Lower leg skin (tissue), 4 donors: ENCODE measurements at regions not wholly inside any gene's neighbourhood (a gene's known extent, or its start where the extent isn't known, plus 50 kb on each side); places are given as distances from the start of the nearest gene placed in this dataset.

ENCODE experiments used
- DNase-seq, 2 donors: peaks; one replicate each; pipeline ENCODE4 v3.0.0-alpha.2; 2019; ENCODE audit warnings: low spot score in 2 of 2
- H3K4me3 ChIP-seq: fragments of 200-600 bp; sonication (generic); 2 replicates; pipeline ENCODE4 v1.5.1; 2017; ENCODE audit warnings: mild to moderate bottlenecking, low read depth; ENCODE audit not compliant: poor library complexity, severe bottlenecking
- POLR2A ChIP-seq, 2 donors: fragments of 450-650 bp; IDR thresholded peaks; one replicate each; pipeline ENCODE4 v1.6.1; 2016 to 2017; ENCODE audit warnings: antibody characterized with exemption in 2 of 2, mild to moderate bottlenecking in 1 of 2, moderate library complexity in 1 of 2
- WGBS, 2 donors: methylation state at CpG; one replicate each; pipeline ENCODE4 v1.1.5; 2018; 5-methylcytosine and 5-hydroxymethylcytosine counted together
- intact Hi-C: fragments of 100-400 bp; cut with DNase I; formaldehyde crosslinking; loops from one replicate; pipeline ENCODE4 v1.15.0; 2023; ENCODE audit warnings: low total_unique reads
- TF ChIP-seq, protein P1 (sequence below), 3 donors: fragments of 450-650 bp; IDR thresholded peaks; one replicate each; pipeline ENCODE4 v1.5.1; 2016; ENCODE audit warnings: antibody characterized with exemption in 3 of 3, mild to moderate bottlenecking in 3 of 3, moderate library complexity in 2 of 3

DNA sequence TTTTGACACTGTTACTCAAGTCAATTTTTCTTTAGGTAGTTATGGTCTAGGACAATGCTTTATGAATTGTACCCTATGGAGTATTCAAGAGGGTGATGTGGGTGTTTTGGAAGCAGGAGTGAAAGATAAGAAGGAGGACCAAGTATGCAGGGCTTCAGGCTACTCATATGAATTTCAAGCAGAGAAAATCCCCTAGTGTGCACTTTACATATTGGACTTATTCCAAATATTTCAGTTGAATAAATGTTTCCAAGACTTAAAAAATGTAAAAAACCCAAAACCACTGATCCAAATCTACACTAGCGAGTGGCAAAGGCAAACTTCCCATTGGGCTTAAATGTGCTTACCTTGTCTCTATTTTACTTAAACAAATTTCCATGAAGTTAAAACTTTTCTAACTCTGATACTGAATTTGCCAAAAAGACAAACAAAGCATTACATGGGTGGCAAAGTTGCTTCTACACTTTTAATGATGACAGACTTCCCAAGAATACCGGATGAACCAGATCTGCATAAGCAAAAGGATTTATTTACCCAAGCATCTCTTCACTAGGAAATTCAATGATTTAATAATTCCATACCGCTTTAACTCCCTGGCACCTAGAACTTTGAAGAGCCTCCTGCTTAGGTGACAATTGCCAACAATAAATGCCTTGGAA lies 1233.5 kb upstream of the NXPH2 start:
- DNase-seq: no peak
- WGBS, 2 donors: 40 to 44% methylated on average over 3 of the region's 3 CpGs
- intact Hi-C loops: no loop called here
- TF ChIP-seq, protein P1, sequence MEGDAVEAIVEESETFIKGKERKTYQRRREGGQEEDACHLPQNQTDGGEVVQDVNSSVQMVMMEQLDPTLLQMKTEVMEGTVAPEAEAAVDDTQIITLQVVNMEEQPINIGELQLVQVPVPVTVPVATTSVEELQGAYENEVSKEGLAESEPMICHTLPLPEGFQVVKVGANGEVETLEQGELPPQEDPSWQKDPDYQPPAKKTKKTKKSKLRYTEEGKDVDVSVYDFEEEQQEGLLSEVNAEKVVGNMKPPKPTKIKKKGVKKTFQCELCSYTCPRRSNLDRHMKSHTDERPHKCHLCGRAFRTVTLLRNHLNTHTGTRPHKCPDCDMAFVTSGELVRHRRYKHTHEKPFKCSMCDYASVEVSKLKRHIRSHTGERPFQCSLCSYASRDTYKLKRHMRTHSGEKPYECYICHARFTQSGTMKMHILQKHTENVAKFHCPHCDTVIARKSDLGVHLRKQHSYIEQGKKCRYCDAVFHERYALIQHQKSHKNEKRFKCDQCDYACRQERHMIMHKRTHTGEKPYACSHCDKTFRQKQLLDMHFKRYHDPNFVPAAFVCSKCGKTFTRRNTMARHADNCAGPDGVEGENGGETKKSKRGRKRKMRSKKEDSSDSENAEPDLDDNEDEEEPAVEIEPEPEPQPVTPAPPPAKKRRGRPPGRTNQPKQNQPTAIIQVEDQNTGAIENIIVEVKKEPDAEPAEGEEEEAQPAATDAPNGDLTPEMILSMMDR (IDR thresholded peaks at IDR 0.05): no peak
- no peak for TF ChIP-seq POLR2A (IDR thresholded peaks at IDR 0.05)
- H3K4me3 ChIP-seq: no peak overlapping the region

DNA sequence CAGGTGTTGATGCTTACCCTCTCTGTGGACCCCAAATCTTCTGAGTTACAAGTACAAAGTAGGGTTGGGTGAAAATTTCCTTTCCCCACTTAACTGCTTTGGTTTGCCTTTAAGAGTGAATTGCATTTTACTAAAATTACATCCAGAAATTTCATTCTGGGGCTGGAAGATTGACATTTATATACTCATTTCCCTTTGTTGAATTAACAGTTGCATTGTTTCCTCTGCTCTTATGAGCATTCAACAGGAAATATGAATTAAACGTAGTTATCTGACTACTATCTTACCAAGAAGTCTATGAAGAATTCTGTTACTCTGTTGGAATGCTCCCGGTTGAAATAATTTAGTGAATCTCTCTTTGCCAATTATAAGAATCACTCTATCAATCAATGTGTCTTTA lies 1231.1 kb upstream of the NXPH2 start:
- no peak for TF ChIP-seq POLR2A (IDR thresholded peaks at IDR 0.05)
- TF ChIP-seq, protein P1 (IDR thresholded peaks at IDR 0.05): no peak
- no peak for DNase-seq
- 40 to 45% methylated on average over 2 of the region's 2 CpGs for WGBS, 2 donors
- no peak overlapping the region for H3K4me3 ChIP-seq
- intact Hi-C loops: no loop called here

GRCh38 chr2:140002110-140002509 lies 1221.9 kb upstream of the NXPH2 start:
- no peak overlapping the region for H3K4me3 ChIP-seq
- TF ChIP-seq, protein P1 (IDR thresholded peaks at IDR 0.05): no peak
- TF ChIP-seq POLR2A (IDR thresholded peaks at IDR 0.05): no peak
- intact Hi-C loops: no loop called here
- 55 to 56% methylated on average over 2 of the region's 2 CpGs for WGBS, 2 donors
- DNase-seq: no peak

- WGBS, 2 donors: 87 to 100% methylated on average over 4 to 5 of the region's 6 CpGs
- intact Hi-C loops: no loop called here
- TF ChIP-seq POLR2A (IDR thresholded peaks at IDR 0.05): no peak
- TF ChIP-seq, protein P1 (IDR thresholded peaks at IDR 0.05): no peak
- H3K4me3 ChIP-seq: no peak overlapping the region
- no peak for DNase-seq
Observed at GRCh38 chr2:139992711-139993345, 1212.6 kb upstream of the NXPH2 start.

GRCh38 chr2:139992078-139992477 lies 1211.9 kb upstream of the NXPH2 start:
- intact Hi-C loops: no loop called here
- WGBS, 2 donors: 91 to 94% methylated on average over 6 of the region's 6 CpGs
- DNase-seq: no peak
- no peak overlapping the region for H3K4me3 ChIP-seq
- TF ChIP-seq, protein P1 (IDR thresholded peaks at IDR 0.05): no peak
- TF ChIP-seq POLR2A (IDR thresholded peaks at IDR 0.05): no peak
